ENCODE measurements at regions not wholly inside any gene's neighbourhood (a gene's known extent, or its start where the extent isn't known, plus 50 kb on each side); places are given as distances from the start of the nearest gene placed in this dataset.
"Not testable (repeated sequence)": the region's sequence is repeated elsewhere in the genome, so short reads cannot be mapped to it uniquely, and the experiment has no call there.

DNA sequence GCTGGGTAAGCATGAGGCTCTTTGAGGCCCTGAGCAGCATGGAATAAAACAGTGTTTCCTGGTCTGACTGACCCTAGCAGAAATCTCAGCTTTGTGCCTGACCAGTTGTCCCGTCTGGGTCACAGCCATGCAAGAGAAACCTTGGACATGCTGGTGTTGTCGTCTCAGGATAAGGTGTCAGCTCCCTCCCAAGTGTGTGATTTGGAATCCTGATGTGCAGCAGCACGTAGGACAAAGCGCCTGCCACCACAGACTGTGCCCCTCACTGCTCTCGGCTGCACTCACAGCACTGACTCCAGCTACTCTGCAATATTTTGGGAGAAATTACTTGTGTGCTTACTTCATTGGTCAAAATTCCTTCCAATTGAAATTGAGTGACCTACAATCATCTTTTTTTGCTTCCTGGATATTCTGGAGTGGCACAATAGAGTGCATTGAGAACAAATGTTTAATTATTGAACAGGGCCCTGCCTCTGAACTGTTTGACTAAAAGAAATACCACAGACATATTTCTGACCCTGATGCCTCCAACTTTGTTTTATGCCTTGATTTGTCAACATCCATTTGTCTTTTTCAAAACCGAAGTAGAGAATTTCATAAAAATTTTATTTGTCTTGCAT is 352.4 kb downstream of the SOCS6 start:
- DNase-seq (ENCODE audit: extremely low read depth in 1 of 11, low read depth in 9 of 11, low spot score in 4 of 11), result no peak

DNA sequence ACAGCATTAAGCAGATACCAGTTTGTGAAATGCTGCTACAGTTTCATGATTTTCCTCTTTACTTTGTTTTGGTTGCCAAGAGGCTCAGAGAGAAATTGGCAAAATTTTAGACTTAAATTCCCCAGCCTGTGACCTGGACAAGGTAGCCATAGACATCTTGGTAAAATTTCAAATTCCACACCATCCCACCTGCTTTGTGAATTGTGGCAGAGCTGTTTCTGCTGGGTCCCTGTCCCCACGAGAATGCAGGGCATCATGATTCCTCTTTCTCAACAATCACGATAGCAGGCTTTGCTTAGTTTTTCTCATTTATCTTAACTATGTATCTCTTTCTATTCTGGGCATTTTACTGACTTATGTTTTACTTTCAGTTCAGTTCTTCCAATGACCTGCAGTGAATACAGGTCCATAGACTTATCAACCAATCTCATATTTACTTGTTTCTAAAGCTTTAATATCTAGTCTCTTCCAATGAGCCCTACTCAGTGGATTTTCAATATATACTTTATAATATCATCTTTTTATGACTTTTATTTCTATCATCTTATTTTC is 351.6 kb downstream of the SOCS6 start:
- no peak for DNase-seq (ENCODE audit: extremely low read depth in 1 of 11, low read depth in 9 of 11, low spot score in 4 of 11)

- DNase-seq (ENCODE audit: extremely low read depth in 1 of 11, low read depth in 9 of 11, low spot score in 4 of 11), result no peak
Measured at GRCh38 chr18:70636991-70637390, 348.1 kb downstream of the SOCS6 start.

DNA sequence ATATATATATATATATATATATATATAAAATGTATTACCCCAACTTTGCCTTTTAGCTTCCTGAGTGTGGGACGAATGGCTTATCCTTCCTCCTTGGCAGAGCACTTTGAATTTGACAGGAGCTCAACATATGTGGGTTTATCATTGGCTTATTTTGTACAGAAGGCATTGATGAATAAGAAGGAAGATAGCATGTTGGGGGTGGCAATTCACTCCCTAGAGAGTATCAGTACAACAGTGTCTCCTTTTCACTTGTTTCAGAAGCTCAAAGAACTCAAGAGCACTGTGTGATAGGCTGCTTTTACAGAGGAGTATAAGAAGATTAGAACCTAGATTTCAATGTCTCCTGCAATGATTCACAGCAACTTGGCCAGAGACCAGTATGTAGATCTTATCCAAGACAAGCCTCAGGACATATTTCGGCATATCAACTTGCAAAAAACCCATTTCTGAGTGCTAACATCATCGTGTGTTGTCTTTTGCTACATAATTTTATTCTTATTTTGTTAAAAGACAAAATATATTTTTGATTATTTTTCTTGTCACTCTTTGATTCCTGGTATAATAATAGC is 345.8 kb downstream of the SOCS6 start:
- DNase-seq (ENCODE audit: extremely low read depth in 1 of 11, low read depth in 9 of 11, low spot score in 4 of 11), result no peak

- DNase-seq (ENCODE audit: extremely low read depth in 1 of 11, low read depth in 9 of 11, low spot score in 4 of 11), result no peak
Measured at GRCh38 chr18:70627182-70627802, 338.4 kb downstream of the SOCS6 start.

DNA sequence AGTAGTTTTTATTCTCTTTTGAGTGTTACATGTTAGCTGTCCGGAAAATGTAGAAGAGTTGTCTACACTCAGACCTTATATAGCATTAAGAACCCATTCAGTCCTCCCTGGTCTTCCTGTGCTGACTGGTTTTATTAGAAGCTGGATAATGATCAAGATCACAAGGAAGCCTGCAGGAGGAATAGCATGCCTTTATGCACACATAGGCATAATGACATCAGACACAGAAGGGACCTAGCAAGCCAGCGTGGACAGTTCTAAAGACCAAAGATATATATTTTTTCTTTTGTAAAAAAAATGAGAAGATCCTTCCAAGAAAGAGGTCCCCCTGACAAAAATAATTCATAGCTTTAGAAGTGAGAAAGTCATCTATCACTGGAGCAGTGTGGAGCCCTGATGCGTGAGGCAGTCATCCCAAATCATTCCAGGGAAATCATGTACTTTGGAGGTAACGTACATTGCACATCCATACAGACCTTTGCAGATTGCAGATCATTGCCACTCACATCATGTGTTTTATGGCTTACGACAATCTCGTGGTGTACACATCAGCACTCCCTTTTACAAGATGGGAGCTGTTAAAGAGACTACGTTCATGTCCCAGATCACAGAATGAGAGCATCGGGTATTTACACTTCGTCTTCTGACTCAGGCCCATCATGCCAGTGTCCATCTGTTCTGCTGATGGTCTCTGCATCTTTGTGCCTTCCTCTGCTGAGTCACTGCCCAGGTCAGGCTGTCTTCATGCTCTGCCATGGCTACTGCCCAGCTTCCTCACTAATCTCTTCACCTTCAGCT is 334.0 kb downstream of the SOCS6 start:
- DNase-seq (ENCODE audit: extremely low read depth in 1 of 11, low read depth in 9 of 11, low spot score in 4 of 11), result no peak

- no peak for DNase-seq (ENCODE audit: extremely low read depth in 1 of 11, low read depth in 9 of 11, low spot score in 4 of 11)
Measured at GRCh38 chr18:70621710-70622109, 332.9 kb downstream of the SOCS6 start.

DNA sequence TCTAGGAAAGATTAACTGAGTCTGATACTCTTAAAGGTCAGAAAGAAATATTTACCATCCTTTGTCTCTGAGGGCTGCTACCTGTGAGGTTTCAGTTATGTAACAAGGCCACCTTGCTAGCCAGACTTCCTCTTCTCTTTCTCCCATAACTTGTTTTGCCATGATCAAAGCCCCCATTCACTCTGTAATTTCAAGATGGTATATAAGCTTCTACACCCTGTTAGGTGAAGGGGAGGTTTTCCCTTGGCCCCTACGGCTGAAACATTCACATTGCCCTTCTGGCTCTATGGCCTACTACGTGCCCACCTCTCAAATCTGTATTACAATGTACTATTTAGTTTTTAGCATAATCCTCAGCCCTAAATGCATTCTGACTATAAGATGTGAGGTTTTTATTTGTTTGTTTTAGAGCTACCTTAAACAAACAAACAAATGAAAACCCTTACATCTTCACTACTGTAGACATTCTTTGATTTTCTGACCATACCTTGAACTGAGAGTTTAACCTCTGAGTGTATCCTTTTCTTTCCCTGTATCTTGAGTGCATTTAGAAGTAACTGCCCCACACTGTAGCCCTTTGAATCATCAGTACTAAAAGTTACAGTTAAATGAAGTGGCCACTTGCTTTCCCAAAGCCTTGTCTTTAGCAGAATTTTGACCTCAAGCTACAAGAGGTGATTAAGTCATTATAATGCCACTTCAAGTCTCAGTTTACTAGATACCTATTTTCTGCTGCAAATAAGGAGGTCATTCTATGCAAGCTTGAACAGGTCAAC is 332.2 kb downstream of the SOCS6 start:
- no peak for DNase-seq (ENCODE audit: extremely low read depth in 1 of 11, low read depth in 9 of 11, low spot score in 4 of 11)

DNA sequence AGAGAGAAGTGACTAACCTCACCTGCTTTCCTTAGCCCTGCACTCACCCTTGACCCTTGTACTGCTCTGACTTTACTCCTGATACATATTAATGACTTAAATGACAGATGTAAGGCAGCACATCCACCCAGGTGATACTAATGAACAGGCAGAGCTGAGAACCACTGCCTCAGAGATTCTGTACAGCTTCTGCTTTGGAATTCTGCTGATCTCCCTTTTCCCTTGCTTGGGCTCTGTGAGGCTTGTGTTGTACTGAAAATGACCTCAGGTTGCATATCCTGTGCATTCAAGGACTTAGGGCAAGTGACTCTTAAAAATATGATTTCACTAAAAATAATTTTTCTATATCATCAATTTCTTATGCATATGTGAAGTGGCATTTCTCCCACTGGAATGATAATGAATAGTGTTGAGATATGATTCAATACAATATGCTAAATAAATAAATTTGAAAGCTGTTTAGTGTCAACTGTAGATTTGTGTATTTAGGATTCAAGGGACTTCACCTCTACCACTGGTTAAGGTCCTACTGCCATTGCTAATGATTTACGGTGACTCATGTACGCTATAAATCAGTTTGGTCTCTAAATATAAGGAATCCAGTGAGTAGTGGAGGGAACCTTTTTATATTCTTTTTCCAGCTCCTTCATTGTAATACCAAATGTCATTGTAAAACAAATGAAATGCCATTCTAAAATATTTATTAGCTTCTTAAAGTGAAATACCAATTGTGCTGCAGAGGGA is 328.3 kb downstream of the SOCS6 start:
- no peak for DNase-seq (ENCODE audit: extremely low read depth in 1 of 11, low read depth in 9 of 11, low spot score in 4 of 11)

- DNase-seq (ENCODE audit: extremely low read depth in 1 of 11, low read depth in 9 of 11, low spot score in 4 of 11), result no peak
Measured at GRCh38 chr18:70600225-70600925, 311.5 kb downstream of the SOCS6 start.

DNA sequence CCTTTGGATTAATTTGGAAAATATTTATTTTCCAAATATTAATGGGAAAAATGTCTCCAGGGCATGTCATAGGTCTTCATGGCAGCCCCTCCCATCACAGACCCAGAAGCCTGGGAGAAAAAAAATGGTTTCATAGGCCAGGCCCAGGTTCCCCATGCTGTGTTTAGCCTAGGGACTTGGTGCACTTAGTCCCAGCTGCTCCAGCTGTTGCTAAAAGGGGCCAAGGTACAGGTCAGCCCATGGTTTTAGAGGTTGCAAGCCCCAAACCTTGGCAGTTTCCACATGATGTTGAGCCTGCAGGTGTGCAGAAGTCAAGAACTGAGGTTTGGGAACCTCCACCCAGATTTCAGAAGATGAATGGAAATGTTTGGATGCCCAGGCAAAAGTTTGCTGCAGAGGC is 309.6 kb downstream of the SOCS6 start:
- no peak for DNase-seq (ENCODE audit: extremely low read depth in 1 of 11, low read depth in 9 of 11, low spot score in 4 of 11)

DNA sequence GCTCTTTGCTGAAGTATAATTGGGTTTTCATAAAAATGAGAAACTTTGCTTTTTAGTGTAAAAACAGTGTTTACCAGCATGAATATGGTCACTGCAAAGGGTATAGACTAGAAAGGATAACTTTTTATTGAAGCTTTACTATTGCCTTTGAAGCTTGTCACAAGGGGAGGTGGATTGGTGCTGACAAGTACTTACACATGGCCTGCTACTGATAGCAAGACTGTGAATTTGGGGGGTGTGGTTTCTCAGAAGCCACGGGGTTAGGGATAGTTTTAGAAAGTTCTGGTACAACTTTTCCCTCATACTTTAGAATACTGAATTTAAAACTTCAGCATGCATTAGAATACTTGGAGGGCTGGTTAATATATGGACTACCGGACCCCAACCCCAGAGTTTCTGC is 294.1 kb downstream of the SOCS6 start:
- DNase-seq (ENCODE audit: extremely low read depth in 1 of 11, low read depth in 9 of 11, low spot score in 4 of 11), result no peak

GRCh38 chr18:70578480-70578879 is 289.6 kb downstream of the SOCS6 start:
- no peak for DNase-seq (ENCODE audit: extremely low read depth in 1 of 11, low read depth in 9 of 11, low spot score in 4 of 11)

DNA sequence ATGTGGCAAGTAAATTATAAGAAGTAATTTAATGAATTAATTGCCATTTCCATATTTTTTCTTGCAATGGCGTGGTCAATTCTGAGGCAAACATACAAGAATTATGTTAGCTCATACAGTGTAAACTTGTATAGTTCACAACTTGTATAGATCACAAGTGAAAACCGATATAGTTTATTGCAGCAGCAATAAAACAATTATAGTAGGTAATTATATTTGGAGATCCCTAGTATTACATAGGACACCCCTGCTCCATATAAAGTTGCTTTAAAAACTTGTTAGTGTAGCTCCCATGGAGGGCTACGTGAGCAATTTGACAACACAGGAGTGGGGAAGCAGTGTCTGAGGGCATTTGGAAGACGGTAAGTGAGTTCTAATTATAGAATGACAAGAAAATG is 288.2 kb downstream of the SOCS6 start:
- no peak for DNase-seq (ENCODE audit: extremely low read depth in 1 of 11, low read depth in 9 of 11, low spot score in 4 of 11)

- no peak for DNase-seq (ENCODE audit: extremely low read depth in 1 of 11, low read depth in 9 of 11, low spot score in 4 of 11)
Measured at GRCh38 chr18:70576276-70577022, 287.6 kb downstream of the SOCS6 start.

GRCh38 chr18:70574951-70575350 is 286.1 kb downstream of the SOCS6 start:
- not testable (repeated sequence) for DNase-seq (ENCODE audit: extremely low read depth in 1 of 11, low read depth in 9 of 11, low spot score in 4 of 11)

GRCh38 chr18:70569647-70570046 is 280.8 kb downstream of the SOCS6 start:
- DNase-seq (ENCODE audit: extremely low read depth in 1 of 11, low read depth in 9 of 11, low spot score in 4 of 11), result not testable (repeated sequence)
